Stimulated activated CD8-positive, alpha-beta memory T cell treated with anti-CD3 and anti-CD28 coated beads, Interleukin-2, amount 100 ng/mL, for 48 hours (primary cell): ENCODE measurements at regions not wholly inside any gene's neighbourhood (a gene's known extent, or its start where the extent isn't known, plus 50 kb on each side); places are given as distances from the start of the nearest gene placed in this dataset.

ENCODE experiments used
- DNase-seq, 2 donors: peaks; one replicate each; pipeline ENCODE4 v3.0.0-alpha.2; 2020; ENCODE audit warnings: low read depth in 2 of 2

- DNase-seq = no peak
Observed at GRCh38 chr19:33947265-33947964, 150.7 kb downstream of the KCTD15 start.

GRCh38 chr19:33948651-33949335, 152.1 kb downstream of the KCTD15 start:
- no peak for DNase-seq

- DNase-seq = no peak
Observed at GRCh38 chr19:33950091-33950750, 153.6 kb downstream of the KCTD15 start.

- no peak for DNase-seq
Observed at GRCh38 chr19:33953023-33953422, 156.4 kb downstream of the KCTD15 start.

GRCh38 chr19:33953592-33953991, 156.9 kb downstream of the KCTD15 start:
- no peak for DNase-seq

GRCh38 chr19:33954686-33955085, 158.0 kb downstream of the KCTD15 start:
- DNase-seq = no peak

- DNase-seq = no peak
Observed at GRCh38 chr19:33956941-33957340, 160.3 kb downstream of the KCTD15 start.

GRCh38 chr19:33957804-33958203, 161.1 kb downstream of the KCTD15 start:
- DNase-seq = no peak

GRCh38 chr19:33960566-33960965, 163.9 kb downstream of the KCTD15 start:
- DNase-seq = no peak

- no peak for DNase-seq
Observed at GRCh38 chr19:33962161-33962560, 165.5 kb downstream of the KCTD15 start.

- DNase-seq = no peak
Observed at GRCh38 chr19:33963514-33963913, 166.8 kb downstream of the KCTD15 start.

GRCh38 chr19:33971073-33971472, 174.4 kb downstream of the KCTD15 start:
- DNase-seq = no peak

- DNase-seq = no peak
Observed at GRCh38 chr19:33977756-33978685, 181.4 kb downstream of the KCTD15 start.

- no peak for DNase-seq
Observed at GRCh38 chr19:33982706-33983105, 186.0 kb downstream of the KCTD15 start.

GRCh38 chr19:33988601-33989000, 183.7 kb upstream of the LSM14A start:
- no peak for DNase-seq

- DNase-seq = no peak
Observed at GRCh38 chr19:33997690-33998089, 174.6 kb upstream of the LSM14A start.

- DNase-seq = no peak
Observed at GRCh38 chr19:33998302-33998701, 174.0 kb upstream of the LSM14A start.

- DNase-seq = no peak
Observed at GRCh38 chr19:33998739-33999345, 173.5 kb upstream of the LSM14A start.

GRCh38 chr19:34017024-34017423, 155.3 kb upstream of the LSM14A start:
- no peak for DNase-seq

GRCh38 chr19:34017601-34018000, 154.7 kb upstream of the LSM14A start:
- no peak for DNase-seq

- DNase-seq = no peak
Observed at GRCh38 chr19:34018546-34018945, 153.8 kb upstream of the LSM14A start.
